ENCODE measurements at regions not wholly inside any gene's neighbourhood (a gene's known extent, or its start where the extent isn't known, plus 50 kb on each side); places are given as distances from the start of the nearest gene placed in this dataset.

GRCh38 chr6:147869201-147869600 is 360.7 kb downstream of the SAMD5 start (continued):
- no peak for TF ChIP-seq CHD7 (IDR thresholded peaks at IDR 0.05; ENCODE audit: insufficient replicate concordance, low read length)
- no peak for TF ChIP-seq CEBPB (IDR thresholded peaks at IDR 0.05; ENCODE audit: low read depth, low read length)
- no peak for TF ChIP-seq KDM5A (IDR thresholded peaks at IDR 0.05; ENCODE audit: low read length)
- TF ChIP-seq CBX8 (IDR thresholded peaks at IDR 0.05; ENCODE audit: borderline replicate concordance, low read depth, low read length), result no peak
- no peak for TF ChIP-seq RNF2 (IDR thresholded peaks at IDR 0.05; ENCODE audit: borderline replicate concordance, low read depth, low read length, missing control alignments, poor library complexity, severe bottlenecking)
- TF ChIP-seq KDM1A (IDR thresholded peaks at IDR 0.05; ENCODE audit: borderline replicate concordance, low read length), result no peak
- TF ChIP-seq CTBP2 (IDR thresholded peaks at IDR 0.05; ENCODE audit: borderline replicate concordance, insufficient read depth, insufficient read length, low read length), result no peak
- TF ChIP-seq POLR2AphosphoS5 (IDR thresholded peaks at IDR 0.05; ENCODE audit: low read depth, low read length), result no peak
- TF ChIP-seq HDAC2 (IDR thresholded peaks at IDR 0.05; ENCODE audit: borderline replicate concordance in 1 of 2, low read depth in 2 of 2, low read length in 2 of 2), result no peak

All from H1 (cell line).